VCaP (cell line): ENCODE measurements at regions not wholly inside any gene's neighbourhood (a gene's known extent, or its start where the extent isn't known, plus 50 kb on each side); places are given as distances from the start of the nearest gene placed in this dataset.

Experiments
- H3K27ac ChIP-seq: fragments of 450-650 bp; 2 replicates; pipeline ENCODE4 v1.5.1; 2017
- TF ChIP-seq, protein P1 (sequence below): fragments of 450-650 bp; conservative IDR thresholded peaks from 2 replicates; pipeline ENCODE4 v1.5.1; 2017; ENCODE audit warnings: mild to moderate bottlenecking, moderate library complexity

GRCh38 chr3:72100080-72100511 is 315.1 kb upstream of the PROK2 start:
- H3K27ac ChIP-seq = no peak overlapping the region
- TF ChIP-seq, protein P1, sequence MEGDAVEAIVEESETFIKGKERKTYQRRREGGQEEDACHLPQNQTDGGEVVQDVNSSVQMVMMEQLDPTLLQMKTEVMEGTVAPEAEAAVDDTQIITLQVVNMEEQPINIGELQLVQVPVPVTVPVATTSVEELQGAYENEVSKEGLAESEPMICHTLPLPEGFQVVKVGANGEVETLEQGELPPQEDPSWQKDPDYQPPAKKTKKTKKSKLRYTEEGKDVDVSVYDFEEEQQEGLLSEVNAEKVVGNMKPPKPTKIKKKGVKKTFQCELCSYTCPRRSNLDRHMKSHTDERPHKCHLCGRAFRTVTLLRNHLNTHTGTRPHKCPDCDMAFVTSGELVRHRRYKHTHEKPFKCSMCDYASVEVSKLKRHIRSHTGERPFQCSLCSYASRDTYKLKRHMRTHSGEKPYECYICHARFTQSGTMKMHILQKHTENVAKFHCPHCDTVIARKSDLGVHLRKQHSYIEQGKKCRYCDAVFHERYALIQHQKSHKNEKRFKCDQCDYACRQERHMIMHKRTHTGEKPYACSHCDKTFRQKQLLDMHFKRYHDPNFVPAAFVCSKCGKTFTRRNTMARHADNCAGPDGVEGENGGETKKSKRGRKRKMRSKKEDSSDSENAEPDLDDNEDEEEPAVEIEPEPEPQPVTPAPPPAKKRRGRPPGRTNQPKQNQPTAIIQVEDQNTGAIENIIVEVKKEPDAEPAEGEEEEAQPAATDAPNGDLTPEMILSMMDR = no peak

- TF ChIP-seq, protein P1 = no peak
- H3K27ac ChIP-seq = no peak overlapping the region
These were observed 314.6 kb upstream of the PROK2 start for GRCh38 chr3:72099326-72100079.

DNA sequence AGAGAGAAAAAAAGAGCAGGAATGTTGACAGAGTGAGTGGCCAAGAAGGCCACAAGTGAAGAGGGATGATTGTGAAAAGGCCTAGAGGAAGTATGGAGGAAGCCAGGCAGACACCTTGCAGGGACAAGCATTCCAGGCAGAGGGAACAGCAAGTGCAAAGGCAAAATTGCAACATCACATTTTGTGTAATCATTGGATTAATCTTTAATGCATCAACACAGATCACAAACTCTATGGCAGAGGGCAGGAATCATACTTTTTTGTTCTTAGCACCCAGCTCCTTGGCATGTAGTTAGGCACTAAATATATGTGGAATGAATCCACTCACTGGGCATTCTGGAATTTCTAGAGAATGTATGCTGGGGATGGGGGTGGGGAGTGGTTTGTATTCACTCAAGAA is 312.1 kb upstream of the PROK2 start:
- TF ChIP-seq, protein P1 = no peak
- H3K27ac ChIP-seq = no peak overlapping the region

GRCh38 chr3:72095521-72095920 is 310.6 kb upstream of the PROK2 start:
- H3K27ac ChIP-seq = no peak overlapping the region
- TF ChIP-seq, protein P1 = no peak

GRCh38 chr3:72093992-72094334 is 309.0 kb upstream of the PROK2 start:
- TF ChIP-seq, protein P1 = no peak
- no peak overlapping the region for H3K27ac ChIP-seq

DNA sequence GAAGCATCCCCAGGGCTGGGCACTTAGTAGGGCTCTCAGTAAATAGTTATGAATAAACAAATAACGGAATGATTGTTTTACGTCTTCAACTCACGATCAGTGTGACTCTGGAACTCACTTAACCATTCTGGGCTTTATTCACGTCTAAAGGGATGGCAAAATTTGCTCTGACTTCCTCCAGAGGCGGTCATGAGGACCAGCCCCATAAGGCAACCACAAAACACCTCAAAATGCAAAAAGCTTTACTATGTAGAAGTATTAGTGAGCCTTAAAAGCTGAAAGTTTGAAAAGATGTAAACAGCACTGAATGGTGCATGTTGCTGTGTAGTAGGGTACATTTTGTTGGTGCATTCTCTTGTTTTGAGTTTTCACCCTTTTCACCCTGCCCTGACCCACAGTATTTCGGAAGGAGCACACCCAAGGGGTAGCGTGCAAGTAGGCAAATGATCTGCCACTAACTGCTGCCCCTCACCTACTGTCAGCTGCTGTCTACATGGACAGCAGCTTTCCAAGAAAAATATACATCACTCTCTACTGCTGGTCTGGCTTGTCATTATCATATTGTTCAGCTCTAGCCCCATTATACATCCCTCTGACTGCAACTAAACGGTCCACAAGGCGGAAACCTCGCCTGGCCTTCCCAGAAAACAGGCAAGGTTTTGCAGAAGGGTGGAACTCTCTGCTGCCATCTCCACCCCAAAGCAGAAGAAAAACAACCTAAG is 308.5 kb upstream of the PROK2 start:
- TF ChIP-seq, protein P1 = no peak
- H3K27ac ChIP-seq = no peak overlapping the region

DNA sequence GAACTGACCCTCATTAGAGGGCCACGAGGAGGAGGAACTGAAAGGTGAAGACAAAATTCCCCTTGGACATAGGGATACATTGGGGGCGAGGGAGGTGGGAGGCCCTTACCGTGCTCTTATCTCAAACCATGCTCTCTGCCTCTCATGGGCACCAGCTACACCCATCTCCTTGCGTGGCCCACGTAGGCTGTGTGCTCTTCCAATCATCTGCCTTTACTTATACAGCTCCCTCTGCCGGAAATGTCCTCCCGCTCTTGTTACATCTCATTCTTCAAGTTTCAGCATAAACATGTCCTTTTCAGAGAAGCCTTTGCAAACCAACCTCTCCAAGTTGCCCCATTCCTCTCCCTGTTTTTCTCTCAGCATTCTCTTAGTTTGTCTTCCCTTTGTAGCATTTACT is 307.8 kb upstream of the PROK2 start:
- no peak overlapping the region for H3K27ac ChIP-seq
- TF ChIP-seq, protein P1 = no peak
